ENCODE measurements at regions not wholly inside any gene's neighbourhood (a gene's known extent, or its start where the extent isn't known, plus 50 kb on each side); places are given as distances from the start of the nearest gene placed in this dataset.

DNA sequence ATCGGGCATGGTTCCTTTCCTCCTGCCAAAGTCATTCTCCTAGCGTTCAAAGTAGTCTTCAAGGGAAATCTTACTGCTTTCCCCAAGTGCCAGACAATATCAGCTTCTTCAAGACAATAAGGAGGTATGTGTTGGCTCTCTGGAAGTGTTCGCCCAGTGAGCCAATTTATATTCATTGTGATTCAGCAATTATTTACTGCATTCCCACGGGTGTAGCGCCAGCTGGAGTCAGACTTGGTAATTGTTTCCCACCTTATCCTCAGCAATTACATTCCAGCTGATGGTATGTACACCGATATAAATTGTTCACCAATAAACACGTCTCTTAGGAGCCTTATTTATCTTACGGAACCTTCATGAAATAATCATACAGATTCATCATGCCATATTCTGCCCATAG lies 103.6 kb upstream of the CTNNB1 start:
- ATAC-seq (no peak), DNase-seq (no peak)
- H3K9me3 ChIP-seq (ENCODE audit: control insufficient read depth, insufficient read depth, low read length): no peaks in the 10 kb centered on the region
- H3K4me1 ChIP-seq (ENCODE audit: control insufficient read depth, insufficient read depth, low read length): no peaks in the 10 kb centered on the region
- no peak overlapping the region for H3K27ac Mint-ChIP-seq
- H3K9me3 Mint-ChIP-seq: no peaks in the 10 kb centered on the region
- 77% methylated on average over 7 of the region's 8 CpGs for WGBS (ENCODE audit: insufficient coverage)
- H3K27ac ChIP-seq (ENCODE audit: low read length): no peak overlapping the region
- no peak overlapping the region for H3K4me3 Mint-ChIP-seq
- H3K27me3 ChIP-seq (ENCODE audit: control insufficient read depth, insufficient read depth, low read length): no peaks in the 10 kb centered on the region
- no peaks in the 10 kb centered on the region for H3K36me3 ChIP-seq (ENCODE audit: control insufficient read depth, insufficient read depth, low read length)
- H3K27me3 Mint-ChIP-seq (ENCODE audit: low read depth in 2 of 2): peaks cover 0 to 4% of the 10 kb centered on the region in 2 donors
- intact Hi-C loops (cut with micrococcal nuclease): no loop called here
- TF ChIP-seq, protein P1, sequence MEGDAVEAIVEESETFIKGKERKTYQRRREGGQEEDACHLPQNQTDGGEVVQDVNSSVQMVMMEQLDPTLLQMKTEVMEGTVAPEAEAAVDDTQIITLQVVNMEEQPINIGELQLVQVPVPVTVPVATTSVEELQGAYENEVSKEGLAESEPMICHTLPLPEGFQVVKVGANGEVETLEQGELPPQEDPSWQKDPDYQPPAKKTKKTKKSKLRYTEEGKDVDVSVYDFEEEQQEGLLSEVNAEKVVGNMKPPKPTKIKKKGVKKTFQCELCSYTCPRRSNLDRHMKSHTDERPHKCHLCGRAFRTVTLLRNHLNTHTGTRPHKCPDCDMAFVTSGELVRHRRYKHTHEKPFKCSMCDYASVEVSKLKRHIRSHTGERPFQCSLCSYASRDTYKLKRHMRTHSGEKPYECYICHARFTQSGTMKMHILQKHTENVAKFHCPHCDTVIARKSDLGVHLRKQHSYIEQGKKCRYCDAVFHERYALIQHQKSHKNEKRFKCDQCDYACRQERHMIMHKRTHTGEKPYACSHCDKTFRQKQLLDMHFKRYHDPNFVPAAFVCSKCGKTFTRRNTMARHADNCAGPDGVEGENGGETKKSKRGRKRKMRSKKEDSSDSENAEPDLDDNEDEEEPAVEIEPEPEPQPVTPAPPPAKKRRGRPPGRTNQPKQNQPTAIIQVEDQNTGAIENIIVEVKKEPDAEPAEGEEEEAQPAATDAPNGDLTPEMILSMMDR (IDR thresholded peaks at IDR 0.05): no peak
- H3K4me3 ChIP-seq (ENCODE audit: low read length): no peak overlapping the region
- no peaks in the 10 kb centered on the region for H3K36me3 Mint-ChIP-seq
- no peaks in the 10 kb centered on the region for H3K4me1 Mint-ChIP-seq

DNA sequence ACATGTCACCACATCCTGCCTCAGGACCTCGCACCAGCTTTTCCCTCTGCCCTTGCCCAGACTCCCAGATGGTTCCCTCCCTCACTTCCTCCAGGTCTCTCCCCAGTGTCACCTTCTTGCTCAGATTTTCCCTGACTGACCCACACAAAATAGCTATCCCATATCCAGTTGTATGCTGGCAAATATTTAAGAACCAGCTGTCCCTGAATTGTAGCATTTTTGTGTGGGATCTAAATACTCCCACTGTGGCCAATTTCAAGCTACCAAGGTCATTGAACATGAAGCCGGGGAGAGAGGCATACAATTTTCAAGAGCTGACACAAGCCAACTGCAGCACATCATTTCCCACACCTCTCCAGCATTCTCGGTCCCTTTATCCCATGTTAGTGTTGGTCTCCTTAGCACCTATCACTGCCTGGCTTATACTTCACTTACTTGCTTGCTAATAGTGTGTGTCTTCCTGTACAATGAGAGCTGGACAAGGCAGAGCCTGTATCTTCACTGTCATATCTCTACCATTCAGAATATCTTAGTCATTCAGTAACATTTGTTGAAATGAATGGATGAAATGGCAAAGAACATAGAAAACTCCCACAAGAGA lies 101.3 kb upstream of the CTNNB1 start:
- WGBS (ENCODE audit: insufficient coverage): 79% methylated on average over 3 of the region's 3 CpGs
- H3K27ac Mint-ChIP-seq: no peak overlapping the region

DNA sequence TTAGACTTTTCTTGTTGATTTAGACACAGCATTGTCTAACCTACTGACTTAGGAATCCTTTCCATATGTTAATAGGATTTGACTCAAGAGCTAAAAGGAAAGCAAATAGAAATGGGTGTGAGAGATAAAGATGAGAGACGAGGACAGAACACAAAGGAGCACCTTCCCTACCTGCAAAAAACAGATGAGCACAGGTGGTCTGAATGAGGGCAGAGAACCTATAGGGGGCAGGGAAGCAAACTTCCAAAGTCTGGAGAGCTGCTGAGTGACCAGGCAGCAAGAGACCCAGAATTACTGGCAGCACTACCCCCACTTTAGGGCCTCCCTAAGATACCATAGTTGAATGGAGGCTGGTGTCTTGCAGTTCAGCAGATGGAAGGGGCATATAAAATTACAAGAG lies 98.1 kb upstream of the CTNNB1 start:
- Histone ChIP-seq H3K36me3 (ENCODE audit: control insufficient read depth, insufficient read depth, low read length) (no peaks in the 10 kb centered on the region), H3K9me3 (ENCODE audit: control insufficient read depth, insufficient read depth, low read length) (no peaks in the 10 kb centered on the region), H3K27me3 (ENCODE audit: control insufficient read depth, insufficient read depth, low read length) (no peaks in the 10 kb centered on the region), H3K27ac (ENCODE audit: low read length) (no peak overlapping the region), H3K4me3 (ENCODE audit: low read length) (no peak overlapping the region), H3K4me1 (ENCODE audit: control insufficient read depth, insufficient read depth, low read length) (no peaks in the 10 kb centered on the region)
- no peak for DNase-seq
- no peak for ATAC-seq
- 78% methylated on average over 1 of the region's 1 CpG for WGBS (ENCODE audit: insufficient coverage)
- TF ChIP-seq, protein P1 (IDR thresholded peaks at IDR 0.05): no peak
- Mint-ChIP-seq H3K4me1 (no peaks in the 10 kb centered on the region), H3K27me3 (ENCODE audit: low read depth in 2 of 2) (peaks cover 4 to 5% of the 10 kb centered on the region in 2 donors), H3K36me3 (no peaks in the 10 kb centered on the region), H3K9me3 (no peaks in the 10 kb centered on the region), H3K4me3 (no peak overlapping the region), H3K27ac (no peak overlapping the region)
- intact Hi-C loops (cut with micrococcal nuclease): no loop called here

More for the DNA sequence above, 101.3 kb upstream of the CTNNB1 start:
- DNase-seq (no peak), ATAC-seq (no peak)
- H3K27me3 ChIP-seq (ENCODE audit: control insufficient read depth, insufficient read depth, low read length): no peaks in the 10 kb centered on the region
- H3K36me3 Mint-ChIP-seq: no peaks in the 10 kb centered on the region
- no peaks in the 10 kb centered on the region for H3K9me3 ChIP-seq (ENCODE audit: control insufficient read depth, insufficient read depth, low read length)
- no peak overlapping the region for H3K4me3 Mint-ChIP-seq
- TF ChIP-seq, protein P1 (IDR thresholded peaks at IDR 0.05): no peak
- no peaks in the 10 kb centered on the region for H3K9me3 Mint-ChIP-seq
- no peaks in the 10 kb centered on the region for H3K4me1 Mint-ChIP-seq
- H3K27me3 Mint-ChIP-seq (ENCODE audit: low read depth in 2 of 2): peaks cover 0 to 4% of the 10 kb centered on the region in 2 donors
- no peaks in the 10 kb centered on the region for H3K4me1 ChIP-seq (ENCODE audit: control insufficient read depth, insufficient read depth, low read length)
- no peaks in the 10 kb centered on the region for H3K36me3 ChIP-seq (ENCODE audit: control insufficient read depth, insufficient read depth, low read length)
- intact Hi-C loops (cut with micrococcal nuclease): no loop called here
- H3K27ac ChIP-seq (ENCODE audit: low read length): no peak overlapping the region
- no peak overlapping the region for H3K4me3 ChIP-seq (ENCODE audit: low read length)

DNA sequence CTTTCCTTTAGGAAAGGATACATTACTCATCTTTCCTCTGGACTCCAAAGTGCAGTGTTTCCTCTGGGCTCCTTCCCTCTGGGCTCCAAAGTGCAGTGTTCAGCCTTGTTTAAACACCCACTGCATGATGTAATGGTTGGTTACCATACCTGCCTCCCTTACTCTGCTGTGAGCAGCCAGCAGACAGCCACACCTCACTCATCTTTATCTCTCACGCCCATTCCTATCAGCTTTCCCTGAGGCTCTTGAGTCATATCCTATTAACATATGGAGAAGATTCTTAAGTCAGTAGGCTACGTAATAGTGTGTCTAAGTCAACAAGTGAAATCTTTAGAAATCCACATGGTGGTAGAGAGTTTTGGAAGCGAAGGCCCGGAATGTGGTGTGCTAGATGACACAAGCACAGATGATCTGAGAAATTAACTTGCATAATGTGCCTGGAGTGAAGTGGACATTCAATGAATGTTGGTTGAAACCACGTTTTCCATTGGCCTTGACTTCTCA lies 97.2 kb upstream of the CTNNB1 start:
- Histone ChIP-seq H3K4me1 (ENCODE audit: control insufficient read depth, insufficient read depth, low read length) (no peaks in the 10 kb centered on the region), H3K27me3 (ENCODE audit: control insufficient read depth, insufficient read depth, low read length) (no peaks in the 10 kb centered on the region), H3K36me3 (ENCODE audit: control insufficient read depth, insufficient read depth, low read length) (no peaks in the 10 kb centered on the region), H3K4me3 (ENCODE audit: low read length) (no peak overlapping the region), H3K9me3 (ENCODE audit: control insufficient read depth, insufficient read depth, low read length) (no peaks in the 10 kb centered on the region), H3K27ac (ENCODE audit: low read length) (no peak overlapping the region)
- DNase-seq (no peak), ATAC-seq (no peak)
- intact Hi-C loops (cut with micrococcal nuclease): no loop called here
- no peak overlapping the region for H3K4me3 Mint-ChIP-seq
- H3K4me1 Mint-ChIP-seq: no peaks in the 10 kb centered on the region
- TF ChIP-seq, protein P1 (IDR thresholded peaks at IDR 0.05): no peak
- no peaks in the 10 kb centered on the region for H3K36me3 Mint-ChIP-seq
- peaks cover 5 to 6% of the 10 kb centered on the region in 2 donors for H3K27me3 Mint-ChIP-seq (ENCODE audit: low read depth in 2 of 2)
- no peak overlapping the region for H3K27ac Mint-ChIP-seq
- H3K9me3 Mint-ChIP-seq: no peaks in the 10 kb centered on the region
- 80% methylated on average over 4 of the region's 5 CpGs for WGBS (ENCODE audit: insufficient coverage)

Data from natural killer cell (primary cell).